ENCODE measurements at regions not wholly inside any gene's neighbourhood (a gene's known extent, or its start where the extent isn't known, plus 50 kb on each side); places are given as distances from the start of the nearest gene placed in this dataset.

DNA sequence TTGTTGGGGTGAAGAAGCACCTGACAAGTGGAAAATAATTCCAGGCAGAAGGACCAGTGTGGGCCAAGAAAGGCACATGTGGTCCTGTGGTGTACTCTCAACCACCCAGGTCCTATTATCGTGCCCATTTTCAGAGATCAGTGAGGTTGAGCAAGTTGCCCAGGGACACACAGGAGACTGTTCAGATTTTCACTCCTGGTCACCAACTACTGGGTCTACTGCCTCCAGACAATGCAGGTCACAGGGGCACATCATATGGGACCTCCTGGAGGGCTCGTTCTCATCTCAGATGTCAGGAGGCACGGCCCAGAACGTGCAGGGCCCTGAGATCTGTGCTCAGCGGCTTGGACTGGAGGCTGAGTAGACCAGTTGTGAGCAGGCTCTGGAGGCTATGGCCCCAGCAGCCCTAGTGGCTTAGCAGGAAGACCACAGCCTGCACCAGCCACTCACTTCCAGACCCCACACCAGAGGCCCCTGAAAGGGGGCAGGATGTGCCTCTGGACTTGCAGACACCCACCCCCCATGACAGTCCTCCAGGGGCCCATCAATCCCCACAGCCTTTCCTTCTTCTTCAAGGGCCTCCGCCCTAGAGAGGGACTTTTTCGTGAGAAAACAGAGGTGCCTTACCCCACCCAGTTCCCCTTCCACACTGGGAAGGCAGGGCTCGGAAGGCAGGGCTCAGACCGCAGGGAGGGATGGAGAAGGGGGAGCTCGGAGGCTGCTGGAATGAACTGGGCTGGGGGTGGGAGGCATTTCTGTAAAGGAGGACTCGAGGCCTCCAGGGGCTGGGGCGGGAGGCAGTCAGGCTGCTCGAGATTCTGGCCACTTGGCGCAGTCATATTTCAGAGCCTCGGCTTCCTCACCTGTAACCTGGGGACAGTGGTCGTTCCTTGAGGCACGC, 82.7 kb upstream of the NEURL1B start:
- Mint-ChIP-seq H3K9me3 (no peaks in the 10 kb centered on the region), H3K4me3 (no peak overlapping the region), H3K27ac (no peak overlapping the region), H3K4me1 (ENCODE audit: low read depth) (no peaks in the 10 kb centered on the region), H3K36me3 (ENCODE audit: low read depth) (no peaks in the 10 kb centered on the region), H3K27me3 (no peaks in the 10 kb centered on the region)
- peaks cover 0 to 2% of the 10 kb centered on the region in 2 experiments for H3K9me3 ChIP-seq (ENCODE audit: control insufficient read depth in 1 of 2, insufficient read depth in 1 of 2, low read length in 2 of 2)
- ChIA-PET CTCF (no interaction called here), POLR2A (no interaction called here)
- ATAC-seq (ENCODE audit: poor library complexity) (no peak), DNase-seq (no peak)
- H3K36me3 ChIP-seq (ENCODE audit: insufficient read depth, low read length): no peaks in the 10 kb centered on the region
- no peaks in the 10 kb centered on the region for H3K4me1 ChIP-seq (ENCODE audit: insufficient read depth, low read length)
- H3K27me3 ChIP-seq (ENCODE audit: control insufficient read depth in 1 of 2, insufficient read depth in 2 of 2, low read length in 2 of 2): peaks cover 3 to 6% of the 10 kb centered on the region in 2 experiments
- H3K27ac ChIP-seq (ENCODE audit: low read depth in 1 of 2, low read length in 2 of 2): no peak overlapping the region
- TF ChIP-seq, protein P1, sequence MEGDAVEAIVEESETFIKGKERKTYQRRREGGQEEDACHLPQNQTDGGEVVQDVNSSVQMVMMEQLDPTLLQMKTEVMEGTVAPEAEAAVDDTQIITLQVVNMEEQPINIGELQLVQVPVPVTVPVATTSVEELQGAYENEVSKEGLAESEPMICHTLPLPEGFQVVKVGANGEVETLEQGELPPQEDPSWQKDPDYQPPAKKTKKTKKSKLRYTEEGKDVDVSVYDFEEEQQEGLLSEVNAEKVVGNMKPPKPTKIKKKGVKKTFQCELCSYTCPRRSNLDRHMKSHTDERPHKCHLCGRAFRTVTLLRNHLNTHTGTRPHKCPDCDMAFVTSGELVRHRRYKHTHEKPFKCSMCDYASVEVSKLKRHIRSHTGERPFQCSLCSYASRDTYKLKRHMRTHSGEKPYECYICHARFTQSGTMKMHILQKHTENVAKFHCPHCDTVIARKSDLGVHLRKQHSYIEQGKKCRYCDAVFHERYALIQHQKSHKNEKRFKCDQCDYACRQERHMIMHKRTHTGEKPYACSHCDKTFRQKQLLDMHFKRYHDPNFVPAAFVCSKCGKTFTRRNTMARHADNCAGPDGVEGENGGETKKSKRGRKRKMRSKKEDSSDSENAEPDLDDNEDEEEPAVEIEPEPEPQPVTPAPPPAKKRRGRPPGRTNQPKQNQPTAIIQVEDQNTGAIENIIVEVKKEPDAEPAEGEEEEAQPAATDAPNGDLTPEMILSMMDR (IDR thresholded peaks at IDR 0.05): no peak
- intact Hi-C loops (cut with DNase I, micrococcal nuclease): no loop called here
- no peak overlapping the region for H3K4me3 ChIP-seq (ENCODE audit: low read length)

DNA sequence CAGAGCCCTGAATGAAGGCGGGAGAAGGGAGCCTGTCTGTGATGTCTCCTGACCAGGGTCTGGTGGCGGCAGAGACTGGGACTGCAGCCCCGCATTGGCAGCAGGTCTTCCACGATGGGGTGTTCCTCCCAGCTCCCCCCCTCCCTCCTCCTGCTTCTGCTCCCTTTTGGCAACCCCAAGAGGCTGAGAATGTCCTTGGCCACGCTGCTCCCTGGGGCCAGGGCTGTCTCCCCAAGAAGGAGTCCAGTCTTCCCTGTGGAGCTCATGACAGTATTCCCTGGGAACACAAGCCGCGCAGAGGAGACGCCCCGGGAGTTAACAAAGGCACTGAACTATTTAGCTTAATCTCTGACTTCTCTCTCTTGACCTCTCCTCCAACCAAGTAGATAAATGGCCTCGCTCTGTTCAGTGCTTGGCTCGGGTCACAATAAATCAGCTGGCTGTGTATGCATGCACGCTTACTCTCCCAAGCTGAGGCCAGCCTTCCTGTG, 84.0 kb upstream of the NEURL1B start:
- H3K4me3 Mint-ChIP-seq: no peak overlapping the region
- no peak overlapping the region for H3K27ac Mint-ChIP-seq
- TF ChIP-seq, protein P1 (IDR thresholded peaks at IDR 0.05): no peak
- no peaks in the 10 kb centered on the region for H3K36me3 Mint-ChIP-seq (ENCODE audit: low read depth)
- ChIA-PET POLR2A (no interaction called here), CTCF (no interaction called here)
- intact Hi-C loops (cut with DNase I, micrococcal nuclease): no loop called here
- H3K9me3 Mint-ChIP-seq: no peaks in the 10 kb centered on the region
- no peaks in the 10 kb centered on the region for H3K9me3 ChIP-seq (ENCODE audit: control insufficient read depth in 1 of 2, insufficient read depth in 1 of 2, low read length in 2 of 2)
- no peaks in the 10 kb centered on the region for H3K4me1 Mint-ChIP-seq (ENCODE audit: low read depth)
- peaks cover 0 to 4% of the 10 kb centered on the region in 2 experiments for H3K27me3 ChIP-seq (ENCODE audit: control insufficient read depth in 1 of 2, insufficient read depth in 2 of 2, low read length in 2 of 2)
- H3K27me3 Mint-ChIP-seq: peaks cover 3% of the 10 kb centered on the region
- no peak overlapping the region for H3K4me3 ChIP-seq (ENCODE audit: low read length)
- H3K27ac ChIP-seq (ENCODE audit: low read depth in 1 of 2, low read length in 2 of 2): no peak overlapping the region
- no peaks in the 10 kb centered on the region for H3K36me3 ChIP-seq (ENCODE audit: insufficient read depth, low read length)
- ATAC-seq (ENCODE audit: poor library complexity): no peak
- no peak for DNase-seq
- H3K4me1 ChIP-seq (ENCODE audit: insufficient read depth, low read length): no peaks in the 10 kb centered on the region

DNA sequence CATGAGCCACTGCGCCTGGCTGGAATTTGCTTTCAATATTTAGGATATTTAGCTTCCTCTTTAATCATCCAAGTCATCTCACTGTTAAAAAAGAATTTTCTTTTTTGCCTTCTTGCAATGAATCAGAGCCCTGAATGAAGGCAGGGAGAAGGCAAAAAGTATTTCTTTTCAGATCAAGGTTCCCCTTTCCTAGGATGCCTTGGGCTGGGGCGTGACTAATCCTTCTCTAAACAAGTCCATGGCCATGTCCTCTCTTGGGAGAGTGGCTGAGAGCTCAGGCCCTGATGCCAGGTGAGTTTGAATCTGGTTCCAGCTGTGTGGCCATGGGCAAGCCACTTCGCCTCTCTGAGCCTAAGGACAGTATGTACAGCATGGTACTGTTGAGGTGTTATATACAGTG, 84.8 kb upstream of the NEURL1B start:
- Mint-ChIP-seq H3K27ac (no peak overlapping the region), H3K4me3 (no peak overlapping the region), H3K9me3 (no peaks in the 10 kb centered on the region), H3K27me3 (peaks cover 3% of the 10 kb centered on the region), H3K4me1 (ENCODE audit: low read depth) (no peaks in the 10 kb centered on the region), H3K36me3 (ENCODE audit: low read depth) (no peaks in the 10 kb centered on the region)
- TF ChIP-seq, protein P1 (IDR thresholded peaks at IDR 0.05): no peak
- ATAC-seq (ENCODE audit: poor library complexity) (no peak), DNase-seq (no peak)
- no peaks in the 10 kb centered on the region for H3K36me3 ChIP-seq (ENCODE audit: insufficient read depth, low read length)
- H3K27me3 ChIP-seq (ENCODE audit: control insufficient read depth in 1 of 2, insufficient read depth in 2 of 2, low read length in 2 of 2): peaks cover 0 to 4% of the 10 kb centered on the region in 2 experiments
- intact Hi-C loops (cut with DNase I, micrococcal nuclease): no loop called here
- ChIA-PET POLR2A (no interaction called here), CTCF (no interaction called here)
- no peaks in the 10 kb centered on the region for H3K9me3 ChIP-seq (ENCODE audit: control insufficient read depth in 1 of 2, insufficient read depth in 1 of 2, low read length in 2 of 2)
- no peaks in the 10 kb centered on the region for H3K4me1 ChIP-seq (ENCODE audit: insufficient read depth, low read length)
- no peak overlapping the region for H3K4me3 ChIP-seq (ENCODE audit: low read length)
- H3K27ac ChIP-seq (ENCODE audit: low read depth in 1 of 2, low read length in 2 of 2): no peak overlapping the region
